ENCODE measurements at regions not wholly inside any gene's neighbourhood (a gene's known extent, or its start where the extent isn't known, plus 50 kb on each side); places are given as distances from the start of the nearest gene placed in this dataset.

- DNase-seq (ENCODE audit: low read depth in 2 of 2), result no peak
Measured at GRCh38 chr6:137758661-137759060, 108.4 kb upstream of the TNFAIP3 start.

GRCh38 chr6:137759624-137760023 lies 107.4 kb upstream of the TNFAIP3 start:
- no peak for DNase-seq (ENCODE audit: low read depth in 2 of 2)

DNA sequence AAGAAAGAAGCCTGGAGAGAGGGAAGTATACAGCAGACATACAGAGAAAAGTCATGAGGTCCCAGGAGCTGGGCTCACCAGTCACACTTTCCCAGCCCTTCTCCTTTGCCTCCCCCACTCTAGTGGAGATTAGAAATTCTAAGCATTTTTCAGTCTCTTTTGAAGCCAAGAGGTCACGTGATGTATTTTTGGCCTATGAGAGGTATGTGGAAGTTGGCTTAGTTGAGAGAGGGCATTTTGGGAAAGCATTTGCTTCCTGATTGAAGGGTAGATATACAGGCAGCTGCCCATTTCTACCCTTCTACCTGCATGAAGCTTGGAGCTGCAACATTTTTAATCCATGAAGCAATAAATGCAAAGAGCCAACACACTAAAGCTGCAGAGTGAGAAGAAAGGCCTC lies 106.0 kb upstream of the TNFAIP3 start:
- no peak for DNase-seq (ENCODE audit: low read depth in 2 of 2)

GRCh38 chr6:137761487-137761886 lies 105.6 kb upstream of the TNFAIP3 start:
- no peak for DNase-seq (ENCODE audit: low read depth in 2 of 2)

DNA sequence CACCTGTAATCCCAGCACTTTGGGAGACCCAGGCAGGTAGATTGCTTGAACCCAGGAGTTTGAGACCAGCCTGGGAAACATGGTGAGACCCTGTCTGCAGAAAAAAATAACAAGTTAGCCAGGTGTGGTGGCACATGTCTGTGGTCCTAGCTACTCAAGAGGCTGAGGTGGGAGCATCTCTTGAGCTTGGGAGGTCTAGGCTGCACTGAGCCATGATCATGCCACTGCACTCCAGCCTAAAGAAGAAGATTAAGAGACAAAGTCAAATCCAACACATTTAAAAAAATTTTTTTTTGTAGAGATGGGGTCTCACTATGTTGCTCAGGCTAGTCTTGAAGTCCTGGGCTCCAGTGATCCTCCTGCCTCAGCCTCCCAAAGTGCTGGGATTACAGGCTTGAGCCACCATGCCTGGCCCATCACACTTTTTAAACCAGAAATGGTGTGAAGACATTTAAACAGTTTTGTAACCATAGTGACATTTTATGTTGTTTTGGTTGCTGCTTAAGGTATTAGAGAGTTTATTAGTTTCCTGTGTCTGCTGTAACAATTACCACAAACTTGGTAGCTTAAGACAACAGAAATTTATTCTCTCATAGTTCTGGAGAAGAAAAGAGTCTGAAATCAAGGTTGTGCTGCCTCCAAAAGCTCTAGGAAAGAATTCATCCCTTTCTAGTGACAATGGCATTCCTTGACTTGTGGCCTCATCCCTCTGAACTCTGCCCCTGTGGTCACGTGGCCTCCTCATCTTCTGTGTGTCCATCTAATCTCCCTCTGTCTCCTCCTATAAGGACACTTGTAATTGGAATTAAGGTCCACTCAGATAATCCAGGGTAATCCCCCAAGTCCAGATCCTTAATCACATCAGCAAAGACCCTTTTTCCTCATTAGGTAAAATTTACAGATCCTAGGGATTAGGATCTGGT lies 104.6 kb upstream of the TNFAIP3 start:
- no peak for DNase-seq (ENCODE audit: low read depth in 2 of 2)

DNA sequence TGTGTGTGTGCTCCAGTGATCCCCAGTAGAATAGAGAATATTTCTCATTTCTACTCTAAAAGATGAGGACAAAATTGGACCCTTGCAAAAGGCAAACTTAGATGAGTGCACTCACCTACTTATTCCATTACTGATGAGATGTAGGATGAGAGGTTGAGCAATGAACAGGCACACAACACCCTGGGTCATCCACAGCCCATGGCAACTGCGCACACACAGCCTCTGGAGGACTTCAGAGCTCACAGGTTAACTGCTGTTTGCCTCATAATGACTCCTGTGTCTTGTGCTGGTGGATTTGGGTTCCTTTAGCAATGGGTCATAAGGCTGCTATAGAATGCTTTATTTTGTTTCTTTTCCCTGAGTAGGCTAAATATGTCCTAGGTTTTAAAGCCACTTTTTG lies 103.6 kb upstream of the TNFAIP3 start:
- no peak for DNase-seq (ENCODE audit: low read depth in 2 of 2)

GRCh38 chr6:137763886-137764285 lies 103.2 kb upstream of the TNFAIP3 start:
- no peak for DNase-seq (ENCODE audit: low read depth in 2 of 2)

GRCh38 chr6:137764464-137764863 lies 102.6 kb upstream of the TNFAIP3 start:
- DNase-seq (ENCODE audit: low read depth in 2 of 2), result no peak

DNA sequence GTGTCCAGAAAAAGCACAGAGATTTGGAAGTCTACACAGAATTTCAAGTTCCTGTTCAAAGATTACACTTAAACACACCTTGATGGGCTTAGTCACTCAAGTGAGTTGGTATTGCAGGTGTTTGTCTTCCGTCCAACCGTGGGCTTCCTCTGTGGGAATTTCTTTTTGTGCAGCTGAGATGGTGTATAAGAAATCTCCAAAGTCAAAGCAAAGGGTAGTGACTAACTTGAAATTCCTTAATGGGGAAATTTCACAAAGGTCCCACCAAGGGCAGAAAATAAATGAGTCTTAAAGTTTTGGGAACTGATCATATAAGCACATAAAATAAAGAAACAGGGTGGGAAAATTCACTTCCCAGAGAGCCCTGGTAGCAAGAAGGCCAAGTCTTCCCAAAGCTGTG lies 102.0 kb upstream of the TNFAIP3 start:
- DNase-seq (ENCODE audit: low read depth in 2 of 2), result no peak

DNA sequence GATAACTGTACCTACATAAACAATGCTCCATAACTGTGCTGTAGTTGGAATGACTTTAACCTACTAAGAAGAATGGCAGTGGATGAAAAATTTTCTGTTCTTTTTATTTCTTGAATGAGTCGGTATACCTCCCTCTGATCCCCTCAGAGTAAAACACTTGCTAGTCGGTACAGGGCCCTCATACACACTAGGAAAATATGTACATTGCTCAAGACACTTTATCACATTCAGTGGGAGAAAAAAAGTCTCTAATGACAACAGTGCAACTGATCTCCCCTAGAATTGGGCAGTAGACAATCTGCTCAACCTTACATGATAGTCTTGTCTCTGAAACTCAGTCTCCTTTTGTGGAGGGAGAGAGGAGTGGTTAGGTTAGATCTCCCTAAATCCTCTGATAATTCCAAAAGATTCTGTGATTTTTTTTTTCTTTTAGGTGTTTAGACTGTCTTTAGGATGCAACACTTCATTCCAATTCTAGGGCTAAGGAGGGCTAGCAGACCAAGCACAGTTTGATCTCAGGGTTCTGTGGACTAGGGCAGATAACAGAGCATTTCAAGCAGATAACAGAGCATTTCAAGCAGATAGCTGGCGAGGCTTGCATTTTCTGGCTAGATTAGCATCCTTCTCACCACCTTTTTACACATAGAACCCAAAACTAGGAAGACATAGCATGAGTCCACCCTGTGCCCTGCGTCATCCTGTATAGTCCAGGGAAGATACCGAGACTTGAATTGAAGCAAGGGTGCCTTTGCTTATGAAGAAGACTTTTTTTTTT lies 100.3 kb upstream of the TNFAIP3 start:
- DNase-seq (ENCODE audit: low read depth in 2 of 2), result no peak

GRCh38 chr6:137767465-137767864 lies 99.6 kb upstream of the TNFAIP3 start:
- DNase-seq (ENCODE audit: low read depth in 2 of 2), result no peak

DNA sequence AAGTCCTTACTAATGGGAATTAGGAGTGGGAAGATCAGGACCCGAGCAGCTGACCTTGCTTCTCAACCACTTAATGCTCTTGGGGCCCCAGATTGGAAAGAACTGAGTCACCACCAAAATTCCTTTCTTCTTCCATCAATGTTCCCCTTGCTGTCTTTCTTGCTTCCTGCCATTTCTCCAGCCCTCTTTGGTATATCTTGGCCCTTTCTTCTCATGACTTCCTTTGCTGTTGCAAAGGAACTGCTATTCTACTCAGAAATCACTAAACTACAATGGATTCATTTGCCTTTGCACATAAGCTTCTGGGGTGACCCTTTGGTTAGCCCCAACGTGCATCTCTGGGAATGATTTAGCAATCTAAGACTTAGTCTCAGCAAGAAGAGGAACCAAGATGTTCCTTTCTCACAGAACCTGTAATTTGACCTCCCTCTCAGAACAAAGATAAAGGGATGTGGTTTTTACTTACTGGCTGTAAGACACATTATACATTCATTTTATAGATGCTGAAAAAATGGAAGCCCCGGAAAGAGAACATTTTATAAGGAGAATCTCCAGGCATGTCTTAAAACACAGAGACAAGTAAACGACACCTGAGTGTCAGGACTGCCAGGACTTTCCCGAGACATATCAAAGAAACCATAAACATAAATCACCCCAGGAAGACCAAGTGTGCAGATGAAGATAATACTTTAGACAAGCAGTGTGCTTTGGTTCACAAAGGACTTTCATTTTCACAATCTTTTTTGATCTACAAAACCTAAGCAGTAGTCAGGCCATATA lies 99.0 kb upstream of the TNFAIP3 start:
- DNase-seq (ENCODE audit: low read depth in 2 of 2), result no peak

- no peak for DNase-seq (ENCODE audit: low read depth in 2 of 2)
Measured at GRCh38 chr6:137768935-137769334, 98.1 kb upstream of the TNFAIP3 start.

- no peak for DNase-seq (ENCODE audit: low read depth in 2 of 2)
Measured at GRCh38 chr6:137769797-137770362, 97.2 kb upstream of the TNFAIP3 start.

DNA sequence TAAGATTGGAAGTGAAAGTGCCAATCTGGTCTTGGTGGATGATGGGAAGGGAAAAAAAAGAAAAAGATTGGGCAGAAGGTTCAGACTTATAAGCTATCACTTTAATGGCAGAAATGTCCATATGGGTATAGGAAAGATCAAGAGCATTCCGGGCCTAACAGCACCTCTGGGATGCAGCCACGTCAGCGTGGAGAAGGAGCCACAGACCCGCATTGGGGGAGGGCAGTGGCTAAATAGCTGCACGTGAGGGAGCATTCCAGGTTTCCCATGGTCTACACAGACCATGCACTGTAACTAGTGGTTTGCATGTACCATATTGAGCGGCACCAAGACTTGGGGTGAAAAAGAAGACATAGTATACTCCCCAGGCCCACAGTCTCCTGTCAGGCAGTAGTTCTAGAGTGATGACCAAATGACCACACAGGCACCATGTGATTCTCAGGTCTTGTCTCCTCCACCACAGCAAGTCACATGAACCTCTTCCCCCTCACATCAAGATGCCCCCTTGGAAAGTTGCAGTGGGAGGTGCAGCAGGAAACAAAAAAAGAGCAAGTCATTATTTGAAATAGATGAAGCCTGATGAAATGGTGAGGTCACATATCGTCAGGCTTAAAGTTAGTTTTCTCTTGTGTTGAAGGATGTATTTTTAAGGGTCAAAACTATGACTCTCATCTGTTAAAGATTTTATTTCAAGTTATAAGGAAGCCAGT lies 94.4 kb upstream of the TNFAIP3 start:
- DNase-seq (ENCODE audit: low read depth in 2 of 2), result no peak

GRCh38 chr6:137775227-137775626 lies 91.8 kb upstream of the TNFAIP3 start:
- no peak for DNase-seq (ENCODE audit: low read depth in 2 of 2)

- no peak for DNase-seq (ENCODE audit: low read depth in 2 of 2)
Measured at GRCh38 chr6:137775720-137776119, 91.3 kb upstream of the TNFAIP3 start.

DNA sequence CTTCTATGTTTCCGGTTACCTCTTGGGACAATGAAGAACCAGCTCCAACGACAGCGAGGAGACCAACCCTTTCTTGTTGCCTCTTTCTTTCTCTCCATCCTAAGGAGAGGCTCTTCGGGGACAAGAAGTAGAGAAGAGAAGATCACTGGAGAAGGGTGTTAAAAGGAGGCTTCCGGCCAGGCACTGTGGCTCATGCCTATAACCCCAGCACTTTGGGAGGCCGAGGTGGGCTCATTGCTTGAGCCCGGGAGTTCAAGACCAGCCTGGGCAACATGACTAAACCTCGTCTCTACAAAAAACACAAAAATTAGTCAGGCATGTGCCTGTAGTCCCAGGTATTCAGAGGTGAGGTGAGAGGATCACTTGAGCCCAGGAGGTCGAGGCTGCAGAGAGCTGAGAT lies 90.8 kb upstream of the TNFAIP3 start:
- DNase-seq (ENCODE audit: low read depth in 2 of 2), result no peak

GRCh38 chr6:137776786-137777686 lies 90.0 kb upstream of the TNFAIP3 start:
- no peak for DNase-seq (ENCODE audit: low read depth in 2 of 2)

DNA sequence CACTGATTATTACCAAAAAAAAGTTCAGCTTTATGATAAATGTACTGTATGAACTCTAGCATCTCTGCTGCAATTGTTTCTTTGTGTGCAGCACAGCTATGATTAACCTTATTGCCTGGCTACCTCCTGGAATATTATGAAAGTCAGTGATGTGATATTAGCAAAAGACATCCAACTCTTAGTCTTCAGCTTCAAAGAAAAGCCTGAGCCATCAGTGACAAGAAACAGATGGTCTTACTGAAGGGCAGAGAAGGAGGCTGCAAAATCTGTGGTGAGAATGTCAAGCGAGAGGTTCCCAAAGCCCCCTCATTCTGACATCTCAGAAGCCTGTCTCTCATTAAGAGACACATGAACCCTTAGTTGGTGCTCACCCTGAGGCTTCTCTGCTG lies 89.4 kb upstream of the TNFAIP3 start:
- no peak for DNase-seq (ENCODE audit: low read depth in 2 of 2)
